ENCODE measurements at regions not wholly inside any gene's neighbourhood (a gene's known extent, or its start where the extent isn't known, plus 50 kb on each side); places are given as distances from the start of the nearest gene placed in this dataset.
"Not testable (repeated sequence)": the region's sequence is repeated elsewhere in the genome, so short reads cannot be mapped to it uniquely, and the experiment has no call there.

DNA sequence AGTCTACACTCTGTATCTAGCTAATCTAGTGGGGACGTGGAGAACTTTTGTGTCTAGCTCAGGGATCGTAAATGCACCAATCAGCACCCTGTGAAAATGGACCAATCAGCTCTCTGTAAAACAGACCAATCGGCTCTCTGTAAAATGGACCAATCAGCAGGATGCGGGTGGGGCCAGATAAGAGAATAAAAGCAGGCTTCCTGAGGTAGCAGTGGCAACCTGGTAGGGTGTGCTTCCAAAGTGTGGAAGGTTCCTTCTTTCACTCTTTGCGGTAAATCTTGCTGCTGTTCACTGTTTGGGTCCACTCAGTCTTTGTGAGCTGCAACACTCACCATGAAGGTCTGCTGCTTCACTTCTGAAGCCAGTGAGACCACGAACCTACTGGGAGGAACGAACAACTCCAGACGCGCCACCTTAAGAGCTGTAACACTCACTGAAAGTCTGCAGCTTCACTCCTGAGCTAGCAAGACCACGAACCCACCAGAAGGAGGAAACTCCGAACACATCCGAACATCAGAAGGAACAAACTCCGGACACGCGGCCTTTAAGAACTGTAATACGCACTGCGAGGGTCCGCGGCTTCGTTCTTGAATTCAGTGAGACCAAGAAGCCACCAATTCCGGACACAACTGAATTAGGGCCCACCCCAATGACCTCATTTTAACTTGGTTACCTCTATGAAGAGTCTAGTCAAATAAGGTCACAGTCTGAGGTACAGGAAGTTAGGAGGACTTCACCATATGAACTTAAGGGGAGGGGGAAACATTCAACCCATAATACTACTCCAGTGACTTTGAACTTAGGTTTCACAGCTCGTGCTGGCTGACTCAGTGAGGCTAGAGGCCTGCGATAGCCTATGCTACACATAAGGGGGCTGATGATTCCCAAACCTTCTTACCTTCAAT is 59.8 kb upstream of the LPGAT1 start:
- DNase-seq (ENCODE audit: extremely low read depth in 1 of 4, low spot score in 3 of 4); H3K4me3 ChIP-seq; H3K9ac ChIP-seq (ENCODE audit: insufficient read depth in 1 of 2, low read depth in 2 of 2, low read length in 2 of 2); H3K79me2 ChIP-seq (ENCODE audit: control insufficient read depth, insufficient read depth, low read length); H4K20me1 ChIP-seq (replicated peaks; ENCODE audit: control insufficient read depth, insufficient read depth, low read length); ATAC-seq; in situ Hi-C loops (cut with MboI); H3K4me2 ChIP-seq (ENCODE audit: insufficient read depth, low read length); H3K36me3 ChIP-seq (ENCODE audit: control insufficient read depth, insufficient read depth, low read length); BruUV-seq (replicated peaks); FAIRE-seq; H3K4me1 ChIP-seq (replicated peaks in 1 of 2; ENCODE audit: control insufficient read depth in 2 of 2, insufficient read depth in 2 of 2, low read length in 2 of 2); H3K9me3 ChIP-seq (replicated peaks; ENCODE audit: control insufficient read depth, insufficient read depth, low read depth, low read length); H3K9me1 ChIP-seq (ENCODE audit: control insufficient read depth, insufficient read depth, low read length); H3K27ac ChIP-seq (ENCODE audit: extremely low read depth, low read depth, low read length); intact Hi-C loops (cut with micrococcal nuclease); POLR2A ChIA-PET; CTCF ChIA-PET (ENCODE audit: low intra/inter-chr PET ratio): not testable (repeated sequence)
- TF ChIP-seq NFYB (IDR thresholded peaks at IDR 0.05; ENCODE audit: extremely low read depth, insufficient read length) (peak; percentile 63), PRDM10 (IDR thresholded peaks at IDR 0.05; ENCODE audit: partially characterized antibody) (peak; percentile 29)
- 58% methylated on average over 23 of the region's 23 CpGs for WGBS (ENCODE audit: insufficient coverage, low coverage, missing lambda C conversion rate)
- Histone ChIP-seq H2AFZ (ENCODE audit: low read depth, low read length) (0 out of 2 replicates have a peak overlapping the region, but pooled peaks have one; percentile 53), H3K27me3 (ENCODE audit: control insufficient read depth in 2 of 2, insufficient read depth in 2 of 2, low read length in 2 of 2) (peaks cover 7 to 10% of the 10 kb centered on the region in 2 experiments; a peak in 2 of 5 replicates)
